ENCODE measurements at regions not wholly inside any gene's neighbourhood (a gene's known extent, or its start where the extent isn't known, plus 50 kb on each side); places are given as distances from the start of the nearest gene placed in this dataset.

DNA sequence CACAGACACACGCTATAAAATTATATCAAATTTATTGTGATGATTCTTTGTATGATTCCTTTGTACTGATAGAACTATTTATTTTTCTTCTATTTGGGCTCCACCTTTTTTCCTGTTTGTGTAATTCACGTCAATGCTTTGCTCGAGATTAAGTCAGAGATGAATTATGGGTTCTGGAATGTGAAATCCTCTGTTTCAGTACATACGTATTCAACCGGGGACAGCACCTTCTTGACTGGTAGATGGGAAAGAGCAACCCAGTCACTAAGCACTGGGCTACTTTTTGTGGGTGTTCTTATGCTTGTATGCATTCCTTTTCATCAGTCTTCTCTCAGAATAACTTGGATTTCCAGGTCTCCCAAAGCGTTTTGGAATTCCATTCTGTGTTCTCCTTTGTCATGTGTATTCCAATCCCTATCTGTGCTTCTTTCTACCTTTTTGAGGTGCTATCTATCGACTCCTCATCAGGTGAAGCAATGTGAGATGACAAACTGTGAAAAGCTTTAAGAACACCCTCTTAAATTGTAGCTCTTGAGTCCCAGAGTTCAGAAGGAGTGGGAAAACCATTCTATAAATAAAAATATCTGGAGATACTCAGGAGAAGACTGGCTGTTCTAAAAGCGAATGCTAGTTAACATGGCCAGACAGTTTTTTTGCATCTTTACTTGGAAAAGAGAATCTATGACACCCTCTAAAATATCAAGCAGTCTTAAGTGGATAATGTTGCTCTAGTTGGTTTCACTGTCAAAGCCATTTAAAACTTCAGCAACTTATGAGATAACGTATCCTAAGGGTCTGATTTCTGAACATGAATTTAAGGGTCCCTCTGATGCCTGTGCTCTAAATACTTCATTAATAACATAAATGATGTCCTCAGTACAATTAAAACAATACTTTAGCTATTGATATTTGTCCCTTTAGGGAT, 197.7 kb upstream of the PREP start:
- no peak for DNase-seq

DNA sequence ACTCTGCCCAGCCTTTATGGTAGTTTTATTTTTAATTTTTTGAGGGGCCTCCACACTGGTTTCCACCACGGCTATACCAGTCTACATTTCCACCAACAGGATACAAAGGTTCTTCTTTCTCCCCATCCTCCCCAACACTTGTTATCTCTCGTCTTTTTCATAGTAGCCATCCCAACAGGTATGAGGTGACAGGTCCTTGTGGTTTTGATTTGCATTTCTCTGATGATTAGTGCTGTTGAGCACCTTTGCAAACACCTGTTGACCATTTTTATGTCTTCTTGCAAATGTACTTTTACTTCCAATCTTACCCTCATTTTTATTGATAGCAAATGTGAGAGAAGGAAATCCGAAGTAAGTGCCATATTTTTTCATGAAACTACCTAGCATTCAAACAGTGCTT, 195.4 kb upstream of the PREP start:
- DNase-seq: no peak

DNA sequence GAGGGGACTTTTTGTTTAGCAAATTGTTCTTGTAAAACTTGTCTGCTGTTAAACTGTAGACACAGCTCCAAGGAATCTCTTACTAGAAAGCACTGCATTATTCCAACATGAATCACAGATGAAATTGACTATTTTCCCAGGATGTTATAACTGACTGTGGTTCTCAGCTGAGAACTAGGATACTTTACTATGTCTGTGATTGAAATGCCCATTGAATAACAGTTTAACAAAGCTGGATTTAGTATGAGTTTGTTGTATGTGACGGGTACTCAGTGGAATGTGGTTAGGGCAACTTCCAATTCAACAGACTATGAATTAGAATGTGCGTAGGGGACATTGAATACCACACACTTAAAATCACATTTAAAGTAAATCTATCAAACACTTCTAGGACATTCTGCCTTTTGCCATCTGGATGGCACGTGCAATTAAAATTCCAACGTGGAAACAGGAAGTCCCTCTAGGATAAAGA, 193.4 kb upstream of the PREP start:
- DNase-seq: no peak

DNA sequence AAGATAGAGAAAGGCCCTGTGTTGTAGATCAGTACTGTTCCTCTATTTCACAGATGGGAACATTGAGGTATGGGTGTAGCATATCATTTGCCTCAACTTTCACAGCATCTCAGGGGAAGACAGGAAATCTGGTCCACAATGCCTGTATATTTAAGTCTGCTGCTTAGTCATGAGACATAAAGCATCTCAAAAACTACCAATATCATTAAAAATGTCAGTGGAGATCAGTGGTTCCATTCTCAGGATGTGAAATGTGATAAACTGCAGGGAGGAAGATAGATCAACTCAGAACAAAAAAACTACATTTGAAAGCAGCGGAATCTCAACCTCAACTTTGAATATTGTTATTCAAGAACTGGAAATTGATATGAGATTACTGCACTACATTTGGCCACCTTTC, 192.9 kb upstream of the PREP start:
- no peak for DNase-seq

DNA sequence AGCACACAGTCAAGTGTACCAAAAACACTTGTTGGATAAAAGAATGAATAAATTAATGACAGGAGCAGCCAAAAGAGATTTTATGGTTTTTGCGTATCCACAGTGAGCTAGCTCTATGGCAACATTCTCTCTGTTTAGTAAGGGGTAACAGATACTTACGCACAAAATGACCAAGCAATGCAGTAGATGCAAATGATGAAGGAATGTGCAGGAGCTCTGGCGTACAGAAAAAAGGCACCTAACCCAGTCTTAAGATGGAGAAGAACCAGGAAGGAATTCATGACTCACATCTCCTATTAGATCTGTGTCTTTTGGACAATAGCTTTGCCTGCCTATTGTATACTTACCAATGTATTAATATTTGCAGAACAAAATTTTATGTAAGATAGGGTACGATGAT, 191.9 kb upstream of the PREP start:
- no peak for DNase-seq

DNA sequence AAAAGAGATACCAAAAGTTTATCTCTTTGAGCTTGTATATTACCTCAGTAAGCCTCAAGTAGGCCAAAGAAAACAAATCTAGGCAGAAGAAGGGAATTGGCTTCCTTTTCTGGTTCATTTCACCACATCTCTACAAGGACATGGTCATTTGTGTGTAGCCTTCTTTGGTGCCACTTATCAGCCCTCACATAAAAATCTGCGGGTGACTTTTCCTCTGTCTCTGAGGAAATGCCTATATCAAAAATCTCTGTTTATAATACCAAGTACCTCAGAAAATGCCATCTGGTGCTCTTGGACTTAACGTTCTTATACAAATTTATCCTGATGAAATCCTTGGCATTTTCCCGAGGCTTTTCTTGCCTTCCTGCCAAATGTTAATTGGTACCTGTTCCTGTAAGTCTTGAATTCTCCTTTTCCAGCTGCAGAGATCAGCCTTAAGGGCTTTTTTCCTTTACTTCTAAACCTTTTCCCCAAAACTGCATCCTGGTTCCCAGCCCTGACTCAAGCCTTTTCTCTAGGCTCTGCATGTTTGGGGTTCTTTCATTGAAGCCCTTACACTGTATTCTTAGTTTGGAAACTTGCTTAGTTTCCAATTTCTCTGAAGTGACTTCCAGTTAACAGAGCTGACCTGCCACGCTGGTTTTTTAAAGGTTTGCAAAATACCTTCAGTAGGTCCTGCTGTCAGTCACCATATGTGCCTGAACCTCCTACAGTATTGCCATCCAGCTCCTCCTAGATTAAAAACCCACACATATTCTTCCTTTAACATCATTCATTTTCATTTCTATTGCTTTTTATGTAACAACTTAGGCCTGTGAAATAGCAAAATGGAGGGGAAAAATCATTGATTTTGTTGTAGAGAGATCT, 191.2 kb upstream of the PREP start:
- no peak for DNase-seq

DNA sequence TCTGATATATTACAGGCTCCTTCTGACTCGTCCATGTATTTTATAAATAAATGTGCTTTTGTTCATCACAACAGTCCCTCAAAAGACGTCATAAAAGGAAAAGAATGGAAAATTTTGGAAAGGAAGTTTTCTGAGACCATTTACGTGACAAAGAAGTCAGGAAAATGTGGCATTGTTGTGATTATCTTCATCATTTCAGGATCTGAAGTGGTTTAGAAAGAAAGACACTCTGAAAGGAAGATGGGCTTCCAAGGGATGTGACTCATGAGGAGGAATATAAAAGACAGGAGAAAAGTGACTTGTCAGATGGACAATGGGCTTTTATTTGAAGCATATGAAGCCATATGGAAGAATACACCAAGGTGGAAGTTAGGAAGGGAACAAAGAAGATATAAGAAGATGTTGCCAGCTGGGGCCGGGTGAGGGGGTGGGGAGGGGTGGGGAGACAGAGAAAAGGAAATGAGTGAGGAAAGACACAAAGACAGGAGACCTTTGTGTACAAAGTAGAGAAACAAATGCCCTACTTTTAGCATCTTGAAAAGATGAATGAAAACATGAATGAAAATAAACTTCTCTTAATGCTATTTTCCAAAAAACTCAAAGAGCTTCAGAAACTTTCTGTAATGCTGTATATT, 190.3 kb upstream of the PREP start:
- no peak for DNase-seq

DNA sequence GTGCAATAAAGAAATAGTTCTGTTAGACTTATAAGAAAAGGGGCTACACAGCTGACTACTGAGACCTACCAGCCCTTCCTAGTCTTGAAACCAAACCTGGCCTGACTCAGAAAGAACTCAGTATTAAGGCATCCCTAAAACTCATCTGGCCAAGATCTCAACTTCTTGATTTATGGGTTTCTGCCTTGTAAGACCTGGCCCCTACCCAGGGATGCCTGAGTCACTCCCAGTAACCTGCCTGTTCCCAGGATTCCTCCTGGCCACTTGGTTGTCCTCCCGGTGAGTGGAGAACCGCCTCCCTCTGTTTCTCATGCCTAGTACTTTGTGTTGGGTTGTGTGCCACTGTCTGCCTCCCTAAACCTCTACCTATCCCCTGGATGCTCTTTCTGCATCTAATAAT, 189.4 kb upstream of the PREP start:
- DNase-seq: no peak

DNA sequence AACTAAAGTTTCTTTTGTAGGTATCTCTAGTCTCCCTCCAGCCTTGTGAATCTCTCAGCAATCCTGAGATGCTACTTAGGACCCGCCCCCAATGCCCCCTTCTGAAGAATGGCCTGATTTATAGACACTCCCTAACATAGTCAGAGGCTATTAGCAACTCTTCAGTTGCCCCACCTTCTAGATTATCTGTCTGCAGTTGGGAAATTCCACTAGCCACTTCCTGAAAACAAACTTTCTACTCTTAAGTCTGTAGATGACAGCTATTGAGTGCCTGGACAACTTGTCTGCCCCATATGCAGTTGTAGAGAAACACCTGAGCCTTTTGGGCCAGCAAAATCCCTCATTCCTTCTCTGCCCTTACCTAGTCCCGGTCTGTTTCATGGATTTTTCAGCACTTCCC, 188.2 kb upstream of the PREP start:
- peak; percentile 74 for DNase-seq

DNA sequence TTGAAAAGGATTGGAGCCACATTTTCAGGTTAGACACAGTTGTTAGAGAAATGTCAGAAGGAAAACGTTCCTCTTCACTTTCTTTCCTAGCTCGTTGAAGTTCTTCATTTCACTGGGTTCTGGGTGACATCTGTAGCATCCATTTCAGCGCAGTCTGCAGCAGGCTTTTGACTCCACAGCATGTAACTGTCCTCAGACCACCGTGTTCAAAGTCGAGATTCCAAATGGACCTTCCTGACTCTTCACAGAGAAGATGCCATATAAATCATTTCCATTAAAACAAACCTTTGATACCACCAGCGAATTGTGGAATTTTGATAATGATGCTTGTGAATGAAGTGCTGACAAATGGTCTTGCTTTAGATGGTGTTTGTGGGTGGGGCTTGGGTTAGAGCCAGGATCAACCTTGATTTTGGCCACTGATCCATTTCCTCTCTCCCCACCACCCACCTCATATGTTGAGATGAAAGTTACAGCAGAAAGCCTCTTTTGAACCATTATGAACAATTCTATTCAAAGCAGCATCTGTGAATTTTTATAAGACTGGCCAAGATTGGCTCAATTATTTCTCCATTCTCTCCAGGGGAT, 185.3 kb upstream of the PREP start:
- no peak for DNase-seq

DNA sequence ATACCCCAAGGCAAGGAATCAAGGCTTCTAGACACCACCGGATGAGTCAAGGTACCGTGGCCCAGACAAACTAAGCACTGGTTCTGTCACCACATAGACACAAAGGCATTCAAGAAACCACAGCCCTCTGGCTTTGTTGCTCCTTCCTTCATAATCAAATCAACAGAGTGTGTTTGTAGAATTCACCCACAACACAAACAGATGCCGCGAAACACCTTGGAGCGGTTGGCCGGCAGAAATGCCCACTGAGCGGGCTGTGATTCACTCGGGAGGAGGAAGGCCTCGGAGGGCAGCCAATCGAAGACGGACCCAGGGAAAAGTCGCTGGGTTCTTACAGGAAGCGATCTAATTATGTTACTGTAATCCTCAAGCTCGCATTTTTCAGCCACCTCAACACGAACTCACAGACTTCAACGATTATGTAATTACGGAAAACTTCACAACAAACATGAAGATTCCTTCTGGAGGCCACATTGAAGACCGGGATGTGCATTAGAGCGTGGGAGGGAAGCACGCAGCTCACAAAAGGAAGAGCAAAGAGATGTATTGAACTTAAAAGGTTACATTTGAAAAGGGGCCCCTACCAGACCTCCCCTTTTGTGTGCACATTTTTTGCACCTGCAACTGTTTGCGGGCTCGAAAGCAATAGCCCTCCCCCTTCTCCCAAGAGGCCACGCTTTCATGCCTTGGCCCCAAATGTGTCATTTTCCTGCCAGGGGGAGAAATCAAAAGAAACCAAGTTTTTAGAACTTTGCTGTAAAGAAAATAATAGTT, 184.7 kb upstream of the PREP start:
- DNase-seq: peak; percentile 30

DNA sequence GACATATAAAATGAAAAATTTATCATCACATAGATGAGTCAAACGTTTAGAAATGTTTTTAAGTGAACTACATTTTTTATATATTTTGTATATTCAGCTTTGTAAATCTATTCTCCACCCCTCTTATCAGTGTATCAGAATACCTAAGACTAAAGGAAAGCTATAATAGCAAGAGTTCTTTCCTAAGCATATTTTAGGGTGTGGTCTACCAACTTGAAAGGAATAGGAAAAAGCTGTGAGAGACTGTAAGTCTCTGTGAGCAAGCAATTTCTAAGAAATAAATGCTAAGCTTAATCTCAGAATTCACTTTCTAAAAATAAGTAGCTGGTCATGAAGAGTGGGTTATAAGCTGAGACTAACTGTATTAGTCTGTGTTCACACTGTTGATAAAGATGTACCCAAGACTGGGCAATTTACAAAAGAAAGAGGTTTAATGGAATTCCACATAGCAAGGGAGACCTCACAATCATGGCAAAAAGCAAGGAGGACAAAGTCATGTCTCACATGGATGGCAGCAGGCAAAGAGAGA, 175.4 kb upstream of the PREP start:
- no peak for DNase-seq

DNA sequence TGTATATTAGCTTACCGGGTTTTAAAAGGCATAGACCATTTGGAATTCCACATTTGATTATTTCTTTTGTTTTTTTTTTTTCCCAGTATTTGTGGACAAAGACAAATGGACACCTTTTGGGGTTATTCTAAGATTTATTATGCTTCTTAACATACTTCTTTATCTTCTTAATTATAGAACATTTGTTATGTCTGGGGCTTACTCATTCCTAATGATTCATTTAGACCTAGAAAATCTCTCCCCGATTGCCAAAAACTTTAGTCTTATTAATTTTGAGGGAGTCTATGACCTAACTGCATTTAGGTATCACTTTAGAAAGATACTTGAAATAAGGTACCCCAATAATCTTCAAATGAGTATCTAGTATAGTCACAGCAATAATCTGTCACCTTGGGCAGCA, 170.7 kb upstream of the PREP start:
- DNase-seq: no peak

DNA sequence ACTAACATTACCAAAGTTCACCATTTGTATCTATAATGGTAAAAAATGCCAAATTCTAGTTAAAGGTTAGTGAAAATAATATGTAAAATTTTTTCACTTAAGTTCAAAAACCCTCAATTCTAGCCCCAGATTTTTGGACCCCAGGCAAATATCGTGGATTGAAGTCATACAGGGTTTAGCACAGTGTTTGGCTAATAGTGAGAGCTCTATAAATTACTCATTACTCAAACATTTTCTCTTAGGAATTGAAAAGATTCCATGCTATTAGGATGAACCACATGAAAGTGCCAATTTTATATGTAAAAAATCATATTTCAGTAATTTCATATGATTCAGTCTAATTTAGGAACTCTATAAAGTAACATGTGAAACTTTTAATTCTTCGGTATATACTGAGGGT, 170.3 kb upstream of the PREP start:
- no peak for DNase-seq

DNA sequence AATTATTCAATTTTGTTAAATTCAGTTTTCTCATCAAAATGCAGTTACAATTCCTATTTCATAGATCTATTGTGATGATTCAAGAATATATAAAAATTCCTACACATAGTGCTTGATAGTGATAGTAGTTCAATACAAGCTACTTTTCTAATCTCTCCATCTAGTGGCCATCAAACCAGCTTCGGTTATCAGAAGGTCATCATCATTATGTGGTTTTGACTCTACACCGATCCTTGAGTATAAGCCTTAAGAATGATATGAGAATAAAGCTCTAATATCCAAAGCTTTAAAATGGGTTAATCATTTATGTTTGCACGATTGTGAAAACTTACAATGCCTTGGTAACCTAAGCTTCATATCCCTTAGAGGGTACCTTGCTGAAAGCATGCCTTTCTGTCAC, 167.5 kb upstream of the PREP start:
- DNase-seq: no peak

DNA sequence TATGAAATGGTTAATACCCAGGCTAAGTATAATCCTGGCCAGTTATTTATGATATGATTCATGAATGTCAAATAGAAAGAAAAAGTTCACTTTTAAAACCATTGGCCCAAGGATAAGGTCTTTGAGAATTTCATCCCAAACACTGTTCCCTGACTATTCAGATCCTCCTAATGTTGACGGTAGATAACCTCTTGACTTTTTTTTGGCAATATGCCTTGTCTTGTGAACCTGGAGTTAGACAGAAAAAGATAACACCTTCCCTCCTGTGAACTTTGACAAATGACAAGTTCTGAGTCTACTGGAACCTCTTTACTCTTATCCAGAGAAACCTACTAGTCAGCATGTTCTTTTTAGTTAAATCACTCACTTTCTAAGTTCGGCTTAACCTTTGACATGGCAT, 166.8 kb upstream of the PREP start:
- DNase-seq: no peak

DNA sequence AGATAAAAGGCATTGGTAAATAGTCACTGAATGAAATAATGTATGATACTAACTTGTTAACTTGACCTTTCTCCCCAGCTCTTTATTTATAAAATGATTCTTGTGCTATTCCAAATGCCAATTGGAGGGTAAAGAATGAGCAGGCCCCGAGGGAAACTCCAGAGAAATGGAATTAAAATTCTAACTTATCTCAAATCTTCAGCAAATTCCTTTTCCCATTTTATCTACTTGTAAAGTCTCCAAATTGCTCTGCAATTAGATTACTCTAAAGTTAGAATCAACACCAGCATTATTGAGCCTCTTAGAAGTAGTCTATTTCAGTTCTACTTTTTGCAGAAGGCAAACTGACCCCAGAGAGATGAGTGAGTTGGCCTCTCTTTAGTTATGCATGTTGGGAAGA, 165.9 kb upstream of the PREP start:
- no peak for DNase-seq

DNA sequence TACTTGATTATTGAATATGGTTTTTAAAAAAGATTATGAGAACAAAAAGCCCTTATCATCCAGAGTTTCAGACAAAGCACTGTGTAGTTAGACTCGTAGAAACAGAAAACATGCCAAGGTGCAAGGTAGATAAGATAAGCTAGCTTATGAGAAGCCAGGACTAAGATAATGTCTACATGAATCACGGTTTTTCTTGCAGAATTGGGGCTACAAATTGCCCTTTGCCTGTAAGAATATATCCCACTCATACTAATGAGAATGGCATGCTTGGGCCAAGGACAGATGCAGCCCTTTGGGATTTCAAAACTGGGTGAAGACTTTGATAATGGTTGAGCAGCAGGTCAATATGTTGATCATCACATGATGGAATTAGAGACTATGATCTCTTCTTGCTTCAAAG, 165.3 kb upstream of the PREP start:
- no peak for DNase-seq

DNA sequence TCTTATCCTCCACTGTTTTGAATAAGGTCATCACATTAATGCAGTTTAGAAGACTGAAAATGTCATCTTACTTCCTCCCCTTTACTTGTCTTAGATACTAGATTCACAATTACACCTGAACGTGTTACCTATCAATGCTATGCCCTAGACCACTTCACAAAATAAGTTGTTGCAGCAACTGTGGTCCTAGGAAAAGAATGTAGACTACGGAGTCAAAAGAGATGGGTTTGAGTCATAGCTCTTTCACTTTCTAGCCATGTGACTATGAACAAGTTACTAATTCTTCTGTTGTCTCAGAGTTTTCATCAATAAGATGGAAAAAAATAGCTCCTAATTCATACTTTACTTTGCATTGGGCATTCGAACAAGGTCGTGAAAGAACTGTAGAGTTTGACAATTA, 164.3 kb upstream of the PREP start:
- DNase-seq: no peak

DNA sequence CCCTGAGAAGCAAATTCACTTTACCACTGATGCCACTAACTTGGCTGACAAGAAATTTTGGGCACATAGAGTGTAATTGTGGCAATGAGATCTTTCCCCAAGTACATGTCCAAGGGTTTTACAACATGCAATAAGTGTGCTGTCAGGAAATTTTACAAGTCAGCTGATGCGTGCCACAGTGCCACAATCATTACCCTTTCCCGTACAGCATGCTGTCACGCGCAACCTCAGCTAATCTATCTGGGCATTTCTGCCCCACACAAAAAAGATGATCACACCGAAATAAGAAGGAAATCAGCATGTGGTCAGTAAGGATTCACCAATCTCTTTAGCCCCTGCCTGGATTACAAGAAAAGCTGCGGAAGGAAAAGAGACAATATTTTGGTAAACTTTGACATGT, 163.6 kb upstream of the PREP start:
- no peak for DNase-seq

DNA sequence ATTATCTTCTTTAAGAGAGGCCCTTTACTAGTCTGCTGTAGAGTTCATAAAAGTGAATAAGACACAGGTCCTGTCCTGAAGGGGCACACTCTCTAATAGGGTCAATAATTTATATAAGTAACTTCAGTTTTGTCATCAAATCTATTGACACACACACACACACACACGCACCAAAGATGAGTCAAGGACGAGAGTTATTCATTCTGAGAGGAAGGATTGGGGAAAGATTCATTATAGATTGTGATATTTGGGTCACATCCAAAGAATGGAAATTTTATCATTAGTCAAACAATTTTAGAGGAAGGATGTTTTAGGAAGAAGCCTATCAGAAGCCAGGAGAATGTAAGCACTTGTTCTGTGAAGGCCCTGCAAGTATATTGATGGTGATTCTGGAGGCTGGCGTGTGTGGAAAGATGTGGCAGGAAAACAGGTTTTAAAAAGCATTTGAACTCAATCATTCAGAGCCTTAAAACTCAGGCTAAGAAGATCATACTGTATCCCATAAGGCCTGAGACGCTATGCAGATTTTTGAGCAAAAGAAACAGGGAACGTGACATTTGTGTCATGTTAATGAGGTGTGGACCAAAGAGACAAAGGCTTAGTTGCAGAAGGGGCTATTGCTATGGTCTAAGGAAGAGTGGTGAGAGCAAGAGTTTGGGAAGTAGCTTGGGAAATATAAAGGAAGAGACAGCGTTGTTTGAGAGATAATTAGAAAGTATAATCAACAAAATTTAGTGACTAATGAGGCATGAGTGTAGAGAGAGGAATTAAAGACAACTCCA, 161.4 kb upstream of the PREP start:
- DNase-seq: no peak

Data from activated CD4-positive, alpha-beta T cell treated with anti-CD3 and anti-CD28 coated beads, Interleukin-2, Interleukin-6, amounts not matched to agents 100 ng/mL and 50 ng/mL, durations not matched to agents 16 hours and 8 hours (primary cell).